ENCODE measurements at regions not wholly inside any gene's neighbourhood (a gene's known extent, or its start where the extent isn't known, plus 50 kb on each side); places are given as distances from the start of the nearest gene placed in this dataset.

DNA sequence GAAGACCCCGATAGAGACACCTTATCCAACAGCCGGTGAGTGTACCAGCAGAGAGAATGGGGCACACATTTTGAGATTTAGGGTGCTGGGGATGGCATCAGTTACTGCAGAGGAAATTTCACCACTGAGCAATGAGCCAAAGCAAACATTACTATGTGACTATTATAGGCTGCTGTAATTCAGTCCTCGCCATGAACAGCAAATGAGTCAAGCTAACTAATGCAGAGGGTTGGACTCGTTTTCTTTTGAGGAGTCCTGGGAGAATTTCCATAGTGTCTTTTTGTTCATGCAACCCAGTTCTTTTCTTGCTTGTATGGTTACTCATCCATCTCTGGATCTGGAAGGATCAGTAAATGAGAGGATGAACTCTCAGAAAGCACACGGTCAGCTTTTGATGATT, 323.8 kb downstream of the PSAT1 start:
- H3K36me3 Mint-ChIP-seq (ENCODE audit: low read depth, unreplicated experiment): no peaks in the 10 kb centered on the region
- TF ChIP-seq, protein P1, sequence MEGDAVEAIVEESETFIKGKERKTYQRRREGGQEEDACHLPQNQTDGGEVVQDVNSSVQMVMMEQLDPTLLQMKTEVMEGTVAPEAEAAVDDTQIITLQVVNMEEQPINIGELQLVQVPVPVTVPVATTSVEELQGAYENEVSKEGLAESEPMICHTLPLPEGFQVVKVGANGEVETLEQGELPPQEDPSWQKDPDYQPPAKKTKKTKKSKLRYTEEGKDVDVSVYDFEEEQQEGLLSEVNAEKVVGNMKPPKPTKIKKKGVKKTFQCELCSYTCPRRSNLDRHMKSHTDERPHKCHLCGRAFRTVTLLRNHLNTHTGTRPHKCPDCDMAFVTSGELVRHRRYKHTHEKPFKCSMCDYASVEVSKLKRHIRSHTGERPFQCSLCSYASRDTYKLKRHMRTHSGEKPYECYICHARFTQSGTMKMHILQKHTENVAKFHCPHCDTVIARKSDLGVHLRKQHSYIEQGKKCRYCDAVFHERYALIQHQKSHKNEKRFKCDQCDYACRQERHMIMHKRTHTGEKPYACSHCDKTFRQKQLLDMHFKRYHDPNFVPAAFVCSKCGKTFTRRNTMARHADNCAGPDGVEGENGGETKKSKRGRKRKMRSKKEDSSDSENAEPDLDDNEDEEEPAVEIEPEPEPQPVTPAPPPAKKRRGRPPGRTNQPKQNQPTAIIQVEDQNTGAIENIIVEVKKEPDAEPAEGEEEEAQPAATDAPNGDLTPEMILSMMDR (IDR thresholded peaks at IDR 0.05; ENCODE audit: unreplicated experiment): no peak
- no peaks in the 10 kb centered on the region for H3K9me3 Mint-ChIP-seq (ENCODE audit: unreplicated experiment)
- no peak for DNase-seq (ENCODE audit: low spot score)
- no peak overlapping the region for H3K27ac Mint-ChIP-seq (ENCODE audit: unreplicated experiment)
- H3K27me3 Mint-ChIP-seq (ENCODE audit: unreplicated experiment): peaks cover 2% of the 10 kb centered on the region
- no peaks in the 10 kb centered on the region for H3K4me1 Mint-ChIP-seq (ENCODE audit: unreplicated experiment)
- H3K4me3 Mint-ChIP-seq (ENCODE audit: unreplicated experiment): no peak overlapping the region

DNA sequence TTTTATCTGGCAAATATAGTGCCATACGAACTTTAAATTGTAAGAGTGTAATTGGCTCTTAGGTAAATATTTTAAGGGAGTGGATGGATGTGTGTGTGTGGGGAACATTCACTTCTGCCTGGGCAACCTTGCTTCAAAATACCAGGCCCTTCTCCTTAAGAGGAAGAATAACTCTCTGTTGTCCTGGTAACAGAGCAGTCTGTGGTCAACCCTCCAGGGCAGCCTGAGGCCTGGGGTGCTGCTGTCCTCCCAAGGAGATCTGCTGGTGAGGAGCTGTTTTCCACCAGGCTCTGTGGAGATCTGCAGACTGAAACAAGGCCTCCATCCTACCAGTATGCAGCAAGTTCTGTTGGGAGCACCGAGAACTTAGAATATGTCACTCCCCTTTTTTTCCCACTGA, 325.2 kb downstream of the PSAT1 start:
- Mint-ChIP-seq H3K27me3 (ENCODE audit: unreplicated experiment) (peaks cover 2% of the 10 kb centered on the region), H3K9me3 (ENCODE audit: unreplicated experiment) (no peaks in the 10 kb centered on the region), H3K4me3 (ENCODE audit: unreplicated experiment) (no peak overlapping the region), H3K4me1 (ENCODE audit: unreplicated experiment) (no peaks in the 10 kb centered on the region), H3K27ac (ENCODE audit: unreplicated experiment) (no peak overlapping the region), H3K36me3 (ENCODE audit: low read depth, unreplicated experiment) (no peaks in the 10 kb centered on the region)
- TF ChIP-seq, protein P1 (IDR thresholded peaks at IDR 0.05; ENCODE audit: unreplicated experiment): no peak
- DNase-seq (ENCODE audit: low spot score): no peak

DNA sequence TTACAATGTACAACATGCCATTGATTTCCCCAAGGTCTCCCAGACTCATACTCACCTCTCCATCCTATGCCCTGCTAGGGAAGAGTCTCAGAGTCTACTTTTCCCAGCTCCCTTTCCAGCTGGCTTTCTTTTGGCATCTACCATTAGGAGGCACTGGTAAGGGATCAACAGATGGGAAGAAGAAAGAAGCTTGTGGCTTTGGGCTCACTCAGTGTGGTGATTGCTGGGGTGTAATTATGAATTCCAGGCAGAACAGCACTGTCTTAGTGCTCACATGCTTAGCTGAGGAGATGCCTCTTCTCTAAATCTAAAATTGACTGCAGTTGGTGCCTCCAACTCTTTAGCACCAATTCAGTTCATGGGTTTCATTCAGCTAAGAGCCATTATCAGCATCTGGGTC, 330.0 kb downstream of the PSAT1 start:
- DNase-seq (ENCODE audit: low spot score): no peak
- TF ChIP-seq, protein P1 (IDR thresholded peaks at IDR 0.05; ENCODE audit: unreplicated experiment): no peak
- no peak overlapping the region for H3K27ac Mint-ChIP-seq (ENCODE audit: unreplicated experiment)
- no peaks in the 10 kb centered on the region for H3K4me1 Mint-ChIP-seq (ENCODE audit: unreplicated experiment)
- H3K36me3 Mint-ChIP-seq (ENCODE audit: low read depth, unreplicated experiment): no peaks in the 10 kb centered on the region
- H3K27me3 Mint-ChIP-seq (ENCODE audit: unreplicated experiment): peaks cover 2% of the 10 kb centered on the region
- H3K4me3 Mint-ChIP-seq (ENCODE audit: unreplicated experiment): no peak overlapping the region
- no peaks in the 10 kb centered on the region for H3K9me3 Mint-ChIP-seq (ENCODE audit: unreplicated experiment)

DNA sequence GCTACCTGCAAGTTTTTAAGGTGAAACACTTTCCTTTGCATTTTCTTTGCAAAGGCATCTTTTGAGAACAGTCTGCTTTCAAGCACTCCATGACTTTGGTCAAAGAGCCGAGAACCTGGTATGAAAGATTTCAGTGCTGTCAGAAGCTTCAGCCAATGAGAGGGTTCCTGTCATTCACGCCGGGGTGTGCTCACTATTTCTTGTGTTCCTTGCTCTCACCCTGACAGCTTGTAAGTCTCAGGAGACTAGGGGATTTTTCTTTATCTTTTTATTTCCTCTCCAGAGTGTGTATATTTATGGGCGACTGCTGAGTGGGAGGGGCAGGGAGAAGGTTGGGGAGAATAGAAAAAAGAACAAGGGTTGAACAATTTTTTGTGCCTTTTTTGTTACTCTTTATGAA, 334.0 kb downstream of the PSAT1 start:
- H3K36me3 Mint-ChIP-seq (ENCODE audit: low read depth, unreplicated experiment): no peaks in the 10 kb centered on the region
- no peak overlapping the region for H3K27ac Mint-ChIP-seq (ENCODE audit: unreplicated experiment)
- no peaks in the 10 kb centered on the region for H3K27me3 Mint-ChIP-seq (ENCODE audit: unreplicated experiment)
- TF ChIP-seq, protein P1 (IDR thresholded peaks at IDR 0.05; ENCODE audit: unreplicated experiment): no peak
- no peaks in the 10 kb centered on the region for H3K9me3 Mint-ChIP-seq (ENCODE audit: unreplicated experiment)
- no peaks in the 10 kb centered on the region for H3K4me1 Mint-ChIP-seq (ENCODE audit: unreplicated experiment)
- DNase-seq (ENCODE audit: low spot score): no peak
- no peak overlapping the region for H3K4me3 Mint-ChIP-seq (ENCODE audit: unreplicated experiment)

DNA sequence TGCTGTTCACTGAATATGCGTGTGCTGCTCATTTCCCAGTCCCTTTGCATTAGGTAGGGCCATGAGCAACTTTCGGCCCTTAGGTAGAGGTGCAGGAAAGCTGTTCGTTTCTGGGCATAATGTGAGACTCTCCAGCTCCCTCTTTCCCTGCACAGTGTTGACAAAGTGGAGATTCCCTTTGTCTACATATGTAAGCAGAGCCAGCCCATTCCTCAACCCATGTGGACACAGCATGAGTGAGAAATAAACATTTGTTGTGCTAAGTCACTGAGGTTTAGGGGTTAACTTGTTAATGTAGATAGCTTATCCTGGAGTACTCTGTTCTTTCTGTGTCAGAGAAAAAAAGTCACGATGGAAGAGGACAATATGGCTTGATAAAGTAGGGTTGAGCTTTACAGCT, 343.8 kb downstream of the PSAT1 start:
- TF ChIP-seq, protein P1 (IDR thresholded peaks at IDR 0.05; ENCODE audit: unreplicated experiment): no peak
- Mint-ChIP-seq H3K4me3 (ENCODE audit: unreplicated experiment) (no peak overlapping the region), H3K27me3 (ENCODE audit: unreplicated experiment) (no peaks in the 10 kb centered on the region), H3K9me3 (ENCODE audit: unreplicated experiment) (no peaks in the 10 kb centered on the region), H3K36me3 (ENCODE audit: low read depth, unreplicated experiment) (no peaks in the 10 kb centered on the region), H3K27ac (ENCODE audit: unreplicated experiment) (no peak overlapping the region), H3K4me1 (ENCODE audit: unreplicated experiment) (no peaks in the 10 kb centered on the region)
- no peak for DNase-seq (ENCODE audit: low spot score)
